HepG2 (cell line): ENCODE measurements at regions not wholly inside any gene's neighbourhood (a gene's known extent, or its start where the extent isn't known, plus 50 kb on each side); places are given as distances from the start of the nearest gene placed in this dataset.

Experiments used
- CAMTA2 ChIP-seq: sonication (generic); formaldehyde crosslinking; IDR thresholded peaks from 2 replicates; pipeline ENCODE4 v1.4.0; 2020; ENCODE audit warnings: mild to moderate bottlenecking, missing genetic modification reagents, borderline replicate concordance
- CHCHD3 ChIP-seq: sonication (generic); formaldehyde crosslinking; IDR thresholded peaks from 2 replicates; pipeline ENCODE4 v1.8.0; 2022; ENCODE audit warnings: mild to moderate bottlenecking, missing genetic modification reagents, moderate library complexity
- GABPA ChIP-seq, 2 experiments: IDR thresholded peaks; 2 replicates each; pipeline ENCODE4 v1.6.1; 2011 to 2016; ENCODE audit warnings: low read depth in 2 of 2, low read length in 1 of 2, missing biosample characterization in 1 of 2, missing genetic modification characterization in 1 of 2
- HNRNPL ChIP-seq: fragments of 200-400 bp; formaldehyde crosslinking; IDR thresholded peaks from 2 replicates; pipeline ENCODE4 v1.6.1; 2017; ENCODE audit warnings: mild to moderate bottlenecking, low read depth, low read length
- KAT8 ChIP-seq: IDR thresholded peaks from 2 replicates; pipeline ENCODE4 v1.6.1; 2016; ENCODE audit warnings: missing genetic modification reagents, missing compliant biosample characterization
- KLF13 ChIP-seq: sonication (generic); formaldehyde crosslinking; IDR thresholded peaks from 2 replicates; pipeline ENCODE4 v1.4.0; 2020; ENCODE audit warnings: mild to moderate bottlenecking, missing genetic modification reagents
- MYNN ChIP-seq: sonication (generic); formaldehyde crosslinking; IDR thresholded peaks from 2 replicates; pipeline ENCODE4 v1.4.0; 2020; ENCODE audit warnings: mild to moderate bottlenecking, low read depth, missing genetic modification reagents
- PCBP1 ChIP-seq: fragments of 200-400 bp; formaldehyde crosslinking; IDR thresholded peaks from 2 replicates; pipeline ENCODE4 v1.6.1; 2017; ENCODE audit warnings: mild to moderate bottlenecking, low read depth, low read length, borderline replicate concordance
- POGZ ChIP-seq: sonication (generic); formaldehyde crosslinking; IDR thresholded peaks from 2 replicates; pipeline ENCODE4 v1.4.0; 2020; ENCODE audit warnings: mild to moderate bottlenecking, missing genetic modification reagents
- REXO4 ChIP-seq: sonication (generic); formaldehyde crosslinking; IDR thresholded peaks from 2 replicates; pipeline ENCODE4 v1.8.0; 2022; ENCODE audit warnings: missing genetic modification reagents, mild to moderate bottlenecking, borderline replicate concordance
- RFX1 ChIP-seq: fragments of 450-650 bp; IDR thresholded peaks from 2 replicates; pipeline ENCODE4 v1.6.1; 2017
- SNRNP70 ChIP-seq: fragments of 200-400 bp; formaldehyde crosslinking; IDR thresholded peaks from 2 replicates; pipeline ENCODE4 v1.6.1; 2017; ENCODE audit warnings: mild to moderate bottlenecking, low read depth, low read length, moderate library complexity
- SRF ChIP-seq: IDR thresholded peaks from 2 replicates; pipeline ENCODE4 v1.6.1; 2011; ENCODE audit warnings: mild to moderate bottlenecking, low read depth, low read length, moderate library complexity
- TAF15 ChIP-seq: fragments of 200-400 bp; formaldehyde crosslinking; IDR thresholded peaks from one replicate; pipeline ENCODE4 v1.6.1; 2018; ENCODE audit warnings: mild to moderate bottlenecking, low read depth, low read length; ENCODE audit not compliant: poor library complexity, severe bottlenecking
- TP53 ChIP-seq: sonication (generic); formaldehyde crosslinking; conservative IDR thresholded peaks from 2 replicates; pipeline ENCODE4 v1.4.0; 2020; ENCODE audit warnings: missing genetic modification reagents
- XBP1 ChIP-seq: sonication (generic); formaldehyde crosslinking; IDR thresholded peaks from 2 replicates; pipeline ENCODE4 v1.5.0; 2020; ENCODE audit warnings: missing genetic modification reagents
- ZFP37 ChIP-seq: sonication (generic); formaldehyde crosslinking; IDR thresholded peaks from 2 replicates; pipeline ENCODE4 v1.4.0; 2020; ENCODE audit warnings: missing genetic modification reagents, borderline replicate concordance
- ZNF121 ChIP-seq: sonication (generic); formaldehyde crosslinking; IDR thresholded peaks from 2 replicates; pipeline ENCODE4 v1.5.0; 2020; ENCODE audit warnings: mild to moderate bottlenecking, missing genetic modification reagents
- ZNF260 ChIP-seq: sonication (generic); formaldehyde crosslinking; IDR thresholded peaks from 2 replicates; pipeline ENCODE4 v1.4.0; 2020; ENCODE audit warnings: missing genetic modification reagents, low read depth, mild to moderate bottlenecking, borderline replicate concordance
- ZNF644 ChIP-seq: IDR thresholded peaks from 2 replicates; pipeline ENCODE4 v1.6.1; 2016; ENCODE audit warnings: low read depth
- ZNF660 ChIP-seq: sonication (generic); formaldehyde crosslinking; IDR thresholded peaks from 2 replicates; pipeline ENCODE4 v1.5.1; 2020; ENCODE audit warnings: mild to moderate bottlenecking, low read depth, missing genetic modification reagents, borderline replicate concordance
- ZSCAN20 ChIP-seq: sonication (generic); formaldehyde crosslinking; IDR thresholded peaks from 2 replicates; pipeline ENCODE4 v1.4.0; 2020; ENCODE audit warnings: missing genetic modification reagents, mild to moderate bottlenecking, borderline replicate concordance
- TF ChIP-seq, protein P1 (sequence below): sonication (generic); formaldehyde crosslinking; IDR thresholded peaks from 2 replicates; pipeline ENCODE4 v1.8.1; 2022; ENCODE audit warnings: low read depth, mild to moderate bottlenecking, missing genetic modification reagents
- TF ChIP-seq, protein P2 (sequence below): sonication (generic); formaldehyde crosslinking; IDR thresholded peaks from 2 replicates; pipeline ENCODE4 v1.4.0; 2020; ENCODE audit warnings: mild to moderate bottlenecking, missing genetic modification reagents, borderline replicate concordance
- TF ChIP-seq, protein P3 (sequence below): sonication (generic); formaldehyde crosslinking; IDR thresholded peaks from 2 replicates; pipeline ENCODE4 v1.5.0; 2020; ENCODE audit warnings: mild to moderate bottlenecking, missing genetic modification reagents, moderate library complexity

DNA sequence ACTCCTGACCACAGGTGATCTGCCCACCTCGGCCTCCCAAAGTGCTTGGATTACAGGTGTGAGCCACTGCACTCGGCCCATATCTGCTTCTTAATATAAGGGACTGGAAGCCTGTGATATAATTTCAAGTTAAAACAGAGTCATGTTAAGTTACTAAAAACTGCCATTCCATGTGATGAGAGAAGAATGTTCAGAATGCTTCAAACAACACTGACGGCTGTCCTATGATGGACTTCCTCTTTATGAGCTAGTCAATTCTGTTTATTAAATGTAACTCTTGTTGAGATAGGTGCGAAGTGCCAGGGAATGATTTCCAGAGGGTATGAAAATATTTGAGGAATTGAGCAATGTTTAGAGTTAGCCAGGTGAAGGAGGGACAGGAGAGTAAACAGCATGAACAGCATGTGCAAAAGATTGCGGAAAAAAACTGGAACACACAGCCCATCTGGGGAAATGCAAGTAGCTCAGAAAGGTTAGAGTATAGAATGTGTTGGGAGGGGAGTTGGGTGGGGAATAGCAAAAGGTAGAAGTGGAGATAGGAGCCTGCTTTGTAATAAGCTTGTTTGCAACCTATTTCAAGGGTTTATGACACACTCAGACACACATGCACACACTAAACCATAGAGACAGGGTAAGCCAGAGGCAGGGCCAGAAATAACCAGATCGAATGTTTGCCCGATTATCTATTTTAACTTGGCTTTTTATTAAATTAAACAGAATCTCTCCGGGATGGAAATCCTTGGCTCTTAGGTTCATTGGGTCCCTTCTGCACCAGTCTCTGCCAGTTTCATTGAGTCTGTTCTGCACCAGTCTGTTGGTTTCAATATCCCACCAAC, 135.6 kb upstream of the COX10 start (continued):
- no peak for TF ChIP-seq TAF15
- TF ChIP-seq CHCHD3 (CRISPR knock-in tag) = no peak
- no peak for TF ChIP-seq ZNF121 (CRISPR knock-in tag)
- no peak for TF ChIP-seq SRF
- TF ChIP-seq CAMTA2 = no peak
- TF ChIP-seq, protein P1, sequence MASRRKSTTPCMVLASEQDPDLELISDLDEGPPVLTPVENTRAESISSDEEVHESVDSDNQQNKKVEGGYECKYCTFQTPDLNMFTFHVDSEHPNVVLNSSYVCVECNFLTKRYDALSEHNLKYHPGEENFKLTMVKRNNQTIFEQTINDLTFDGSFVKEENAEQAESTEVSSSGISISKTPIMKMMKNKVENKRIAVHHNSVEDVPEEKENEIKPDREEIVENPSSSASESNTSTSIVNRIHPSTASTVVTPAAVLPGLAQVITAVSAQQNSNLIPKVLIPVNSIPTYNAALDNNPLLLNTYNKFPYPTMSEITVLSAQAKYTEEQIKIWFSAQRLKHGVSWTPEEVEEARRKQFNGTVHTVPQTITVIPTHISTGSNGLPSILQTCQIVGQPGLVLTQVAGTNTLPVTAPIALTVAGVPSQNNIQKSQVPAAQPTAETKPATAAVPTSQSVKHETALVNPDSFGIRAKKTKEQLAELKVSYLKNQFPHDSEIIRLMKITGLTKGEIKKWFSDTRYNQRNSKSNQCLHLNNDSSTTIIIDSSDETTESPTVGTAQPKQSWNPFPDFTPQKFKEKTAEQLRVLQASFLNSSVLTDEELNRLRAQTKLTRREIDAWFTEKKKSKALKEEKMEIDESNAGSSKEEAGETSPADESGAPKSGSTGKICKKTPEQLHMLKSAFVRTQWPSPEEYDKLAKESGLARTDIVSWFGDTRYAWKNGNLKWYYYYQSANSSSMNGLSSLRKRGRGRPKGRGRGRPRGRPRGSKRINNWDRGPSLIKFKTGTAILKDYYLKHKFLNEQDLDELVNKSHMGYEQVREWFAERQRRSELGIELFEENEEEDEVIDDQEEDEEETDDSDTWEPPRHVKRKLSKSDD (CRISPR knock-in tag) = no peak
- no peak for TF ChIP-seq SNRNP70
- no peak for TF ChIP-seq RFX1
- no peak for TF ChIP-seq ZFP37
- no peak; the same call in 1 of the 2 replicates for TF ChIP-seq KAT8 (CRISPR knock-in tag)
- no peak for TF ChIP-seq ZNF660 (CRISPR knock-in tag)
- TF ChIP-seq ZNF644 = no peak
- TF ChIP-seq ZSCAN20 (CRISPR knock-in tag) = no peak
- peak; percentile 64; the same call in 1 of the 2 replicates for TF ChIP-seq POGZ (CRISPR knock-in tag)
- TF ChIP-seq, protein P2, sequence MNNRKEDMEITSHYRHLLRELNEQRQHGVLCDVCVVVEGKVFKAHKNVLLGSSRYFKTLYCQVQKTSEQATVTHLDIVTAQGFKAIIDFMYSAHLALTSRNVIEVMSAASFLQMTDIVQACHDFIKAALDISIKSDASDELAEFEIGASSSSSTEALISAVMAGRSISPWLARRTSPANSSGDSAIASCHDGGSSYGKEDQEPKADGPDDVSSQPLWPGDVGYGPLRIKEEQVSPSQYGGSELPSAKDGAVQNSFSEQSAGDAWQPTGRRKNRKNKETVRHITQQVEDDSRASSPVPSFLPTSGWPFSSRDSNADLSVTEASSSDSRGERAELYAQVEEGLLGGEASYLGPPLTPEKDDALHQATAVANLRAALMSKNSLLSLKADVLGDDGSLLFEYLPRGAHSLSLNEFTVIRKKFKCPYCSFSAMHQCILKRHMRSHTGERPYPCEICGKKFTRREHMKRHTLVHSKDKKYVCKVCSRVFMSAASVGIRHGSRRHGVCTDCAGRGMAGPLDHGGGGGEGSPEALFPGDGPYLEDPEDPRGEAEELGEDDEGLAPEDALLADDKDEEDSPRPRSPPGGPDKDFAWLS (CRISPR knock-in tag) = no peak
- no peak for TF ChIP-seq KLF13 (CRISPR knock-in tag)
- no peak for TF ChIP-seq HNRNPL
- TF ChIP-seq, protein P3, sequence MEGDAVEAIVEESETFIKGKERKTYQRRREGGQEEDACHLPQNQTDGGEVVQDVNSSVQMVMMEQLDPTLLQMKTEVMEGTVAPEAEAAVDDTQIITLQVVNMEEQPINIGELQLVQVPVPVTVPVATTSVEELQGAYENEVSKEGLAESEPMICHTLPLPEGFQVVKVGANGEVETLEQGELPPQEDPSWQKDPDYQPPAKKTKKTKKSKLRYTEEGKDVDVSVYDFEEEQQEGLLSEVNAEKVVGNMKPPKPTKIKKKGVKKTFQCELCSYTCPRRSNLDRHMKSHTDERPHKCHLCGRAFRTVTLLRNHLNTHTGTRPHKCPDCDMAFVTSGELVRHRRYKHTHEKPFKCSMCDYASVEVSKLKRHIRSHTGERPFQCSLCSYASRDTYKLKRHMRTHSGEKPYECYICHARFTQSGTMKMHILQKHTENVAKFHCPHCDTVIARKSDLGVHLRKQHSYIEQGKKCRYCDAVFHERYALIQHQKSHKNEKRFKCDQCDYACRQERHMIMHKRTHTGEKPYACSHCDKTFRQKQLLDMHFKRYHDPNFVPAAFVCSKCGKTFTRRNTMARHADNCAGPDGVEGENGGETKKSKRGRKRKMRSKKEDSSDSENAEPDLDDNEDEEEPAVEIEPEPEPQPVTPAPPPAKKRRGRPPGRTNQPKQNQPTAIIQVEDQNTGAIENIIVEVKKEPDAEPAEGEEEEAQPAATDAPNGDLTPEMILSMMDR (CRISPR knock-in tag) = no peak
- TF ChIP-seq REXO4 = no peak
- TF ChIP-seq GABPA (IDR thresholded peaks at IDR 0.05; ENCODE audit: low read depth, low read length) = no peak
- TF ChIP-seq GABPA (CRISPR knock-in tag; IDR thresholded peaks at IDR 0.05; ENCODE audit: low read depth) = no peak
- no peak for TF ChIP-seq PCBP1
- TF ChIP-seq MYNN (CRISPR knock-in tag) = no peak
- TF ChIP-seq XBP1 (CRISPR knock-in tag) = no peak
- TF ChIP-seq TP53 (CRISPR knock-in tag) = no peak
- TF ChIP-seq ZNF260 = no peak
